SU-DHL-6 (cell line): ENCODE measurements at regions not wholly inside any gene's neighbourhood (a gene's known extent, or its start where the extent isn't known, plus 50 kb on each side); places are given as distances from the start of the nearest gene placed in this dataset.

Source experiments
- H2AFZ ChIP-seq: fragments of 200-600 bp; sonication (generic); 2 replicates; pipeline ENCODE4 v1.6.1; 2014; ENCODE audit warnings: low read depth, mild to moderate bottlenecking, moderate library complexity, mixed read lengths, antibody characterized with exemption, low read length; ENCODE audit not compliant: severe bottlenecking
- H3F3A ChIP-seq: fragments of 200-600 bp; shearing (Covaris generic); 2 replicates; pipeline ENCODE4 v1.6.0; 2016; ENCODE audit warnings: antibody characterized with exemption, mild to moderate bottlenecking; ENCODE audit not compliant: insufficient read depth
- H3K27ac ChIP-seq: fragments of 200-600 bp; sonication (generic); 2 replicates; pipeline ENCODE4 v1.5.1; 2016; ENCODE audit warnings: low read depth, mild to moderate bottlenecking, low read length, moderate library complexity, mixed read lengths
- H3K27me3 ChIP-seq: fragments of 200-600 bp; sonication (generic), shearing (Covaris generic); 2 replicates; pipeline ENCODE4 v1.6.0; 2014; ENCODE audit warnings: mild to moderate bottlenecking, low read length
- H3K36me3 ChIP-seq: fragments of 200-600 bp; sonication (generic); 2 replicates; pipeline ENCODE4 v1.6.1; 2014; ENCODE audit warnings: mild to moderate bottlenecking, low read length, mixed read lengths
- H3K4me2 ChIP-seq: fragments of 300-600, 200-600 bp; shearing (Covaris generic), sonication (generic); 2 replicates; pipeline ENCODE4 v1.6.0; 2014; ENCODE audit warnings: low read length, low read depth, mild to moderate bottlenecking; ENCODE audit not compliant: poor library complexity, severe bottlenecking
- H3K4me3 ChIP-seq: fragments of 200-600 bp; sonication (generic); 2 replicates; pipeline ENCODE4 v1.5.1; 2014; ENCODE audit warnings: antibody characterized with exemption, low read length, mild to moderate bottlenecking, mixed read lengths; ENCODE audit not compliant: insufficient read depth, poor library complexity, severe bottlenecking
- H3K79me2 ChIP-seq: fragments of 200-600 bp; sonication (generic); 2 replicates; pipeline ENCODE4 v1.6.1; 2014; ENCODE audit warnings: mild to moderate bottlenecking, low read length, moderate library complexity; ENCODE audit not compliant: insufficient read depth
- H3K9ac ChIP-seq: fragments of 200-600 bp; sonication (generic); 2 replicates; pipeline ENCODE4 v1.7.0; 2014; ENCODE audit warnings: mild to moderate bottlenecking, low read length
- H3K9me2 ChIP-seq: fragments of 200-600 bp; sonication (generic); replicated peaks from 2 replicates; pipeline ENCODE4 v1.6.1; 2014; ENCODE audit warnings: low read length; ENCODE audit not compliant: insufficient read depth
- H3K9me3 ChIP-seq: fragments of 200-600 bp; sonication (generic); 2 replicates; pipeline ENCODE4 v1.6.1; 2014; ENCODE audit warnings: low read length, mixed read lengths; ENCODE audit not compliant: insufficient read depth
- H4K20me1 ChIP-seq: fragments of 200-600 bp; sonication (generic); 2 replicates; pipeline ENCODE4 v1.6.1; 2014; ENCODE audit warnings: low read depth, mild to moderate bottlenecking, antibody characterized with exemption, low read length, moderate library complexity, mixed read lengths
- CTCF ChIP-seq: fragments of 200-600 bp; sonication (generic); IDR thresholded peaks from one replicate; pipeline ENCODE4 v1.5.1; 2017; ENCODE audit warnings: antibody characterized with exemption, mild to moderate bottlenecking, low read length, moderate library complexity; ENCODE audit not compliant: insufficient read depth, poor library complexity, severe bottlenecking
- EZH2phosphoT487 ChIP-seq: fragments of 200-600 bp; sonication (generic), shearing (Covaris generic); conservative IDR thresholded peaks from 2 replicates; pipeline ENCODE4 v1.6.1; 2018; ENCODE audit warnings: mild to moderate bottlenecking, antibody characterized with exemption, low read length, moderate library complexity, mixed read lengths

GRCh38 chr18:27887287-27887686 is 289.6 kb downstream of the CDH2 start:
- no peaks in the 10 kb centered on the region for H3F3A ChIP-seq
- no peaks in the 10 kb centered on the region for H3K27me3 ChIP-seq
- no peak overlapping the region for H2AFZ ChIP-seq
- H3K9ac ChIP-seq = no peak overlapping the region
- H3K27ac ChIP-seq = no peak overlapping the region
- no peaks in the 10 kb centered on the region for H3K79me2 ChIP-seq
- H3K36me3 ChIP-seq = no peaks in the 10 kb centered on the region
- H4K20me1 ChIP-seq = no peaks in the 10 kb centered on the region
- H3K9me3 ChIP-seq = no peaks in the 10 kb centered on the region
- no peaks in the 10 kb centered on the region for H3K9me2 ChIP-seq
- no peak for TF ChIP-seq EZH2phosphoT487
- no peak for TF ChIP-seq CTCF
- no peak overlapping the region for H3K4me3 ChIP-seq
- H3K4me2 ChIP-seq = no peak overlapping the region

GRCh38 chr18:27879540-27879939 is 297.4 kb downstream of the CDH2 start:
- no peak overlapping the region for H3K4me3 ChIP-seq
- H4K20me1 ChIP-seq = no peaks in the 10 kb centered on the region
- no peak overlapping the region for H2AFZ ChIP-seq
- H3K79me2 ChIP-seq = no peaks in the 10 kb centered on the region
- no peaks in the 10 kb centered on the region for H3F3A ChIP-seq
- H3K4me2 ChIP-seq = no peak overlapping the region
- H3K9ac ChIP-seq = no peak overlapping the region
- H3K27me3 ChIP-seq = no peaks in the 10 kb centered on the region
- TF ChIP-seq EZH2phosphoT487 (no peak), CTCF (no peak)
- no peak overlapping the region for H3K27ac ChIP-seq
- no peaks in the 10 kb centered on the region for H3K9me2 ChIP-seq
- H3K9me3 ChIP-seq = no peaks in the 10 kb centered on the region
- no peaks in the 10 kb centered on the region for H3K36me3 ChIP-seq

GRCh38 chr18:27871726-27872125 is 305.2 kb downstream of the CDH2 start:
- Histone ChIP-seq H2AFZ (no peak overlapping the region), H3K9me3 (no peaks in the 10 kb centered on the region), H3K4me3 (no peak overlapping the region), H3K36me3 (no peaks in the 10 kb centered on the region), H4K20me1 (no peaks in the 10 kb centered on the region), H3F3A (no peaks in the 10 kb centered on the region), H3K9ac (no peak overlapping the region), H3K9me2 (no peaks in the 10 kb centered on the region), H3K79me2 (no peaks in the 10 kb centered on the region), H3K4me2 (no peak overlapping the region), H3K27me3 (no peaks in the 10 kb centered on the region), H3K27ac (no peak overlapping the region)
- TF ChIP-seq EZH2phosphoT487 = no peak
- TF ChIP-seq CTCF = no peak

- no peak overlapping the region for H2AFZ ChIP-seq
- TF ChIP-seq EZH2phosphoT487 (no peak), CTCF (no peak)
- no peaks in the 10 kb centered on the region for H3K9me2 ChIP-seq
- H3K36me3 ChIP-seq = no peaks in the 10 kb centered on the region
- H3K9ac ChIP-seq = no peak overlapping the region
- no peaks in the 10 kb centered on the region for H3F3A ChIP-seq
- no peaks in the 10 kb centered on the region for H3K27me3 ChIP-seq
- H3K4me3 ChIP-seq = no peak overlapping the region
- no peak overlapping the region for H3K4me2 ChIP-seq
- no peaks in the 10 kb centered on the region for H4K20me1 ChIP-seq
- H3K27ac ChIP-seq = no peak overlapping the region
- H3K9me3 ChIP-seq = no peaks in the 10 kb centered on the region
- no peaks in the 10 kb centered on the region for H3K79me2 ChIP-seq
These were observed 307.2 kb downstream of the CDH2 start for GRCh38 chr18:27869735-27870134.
